Transverse colon (tissue), 4 donors: ENCODE measurements at regions not wholly inside any gene's neighbourhood (a gene's known extent, or its start where the extent isn't known, plus 50 kb on each side); places are given as distances from the start of the nearest gene placed in this dataset.

Source experiments
- DNase-seq: peaks from one replicate; pipeline ENCODE4 v3.0.0-alpha.2; 2019
- H3K27ac ChIP-seq, 4 donors: fragments of 200-600 bp; sonication (generic); 2 replicates each; pipeline ENCODE4 v1.5.1; 2016 to 2018; ENCODE audit warnings: inconsistent platforms in 4 of 4
- H3K27me3 ChIP-seq: fragments of 200-600 bp; sonication (generic); 2 replicates; pipeline ENCODE4 v1.5.1; 2017; ENCODE audit warnings: inconsistent platforms
- H3K36me3 ChIP-seq, 4 donors: fragments of 200-600 bp; sonication (generic); 2 replicates each; pipeline ENCODE4 v1.5.1; 2017 to 2019; ENCODE audit warnings: inconsistent platforms in 4 of 4
- H3K4me1 ChIP-seq, 4 donors: fragments of 200-600 bp; sonication (generic); 2 replicates each; pipeline ENCODE4 v1.5.1; 2017 to 2020; ENCODE audit warnings: inconsistent platforms in 4 of 4
- H3K4me3 ChIP-seq, 4 donors: fragments of 200-600 bp; sonication (generic); 1 replicate in 1 of 4; 2 replicates in 3 of 4; pipeline versions ENCODE4 v1.5.1 to v1.6.1; 2017 to 2019; ENCODE audit warnings: inconsistent platforms in 4 of 4
- H3K9me3 ChIP-seq, 2 donors: fragments of 200-600 bp; sonication (generic); 2 replicates each; pipeline ENCODE4 v1.5.1; 2017 to 2019; ENCODE audit warnings: inconsistent platforms in 2 of 2
- CTCF ChIP-seq, 5 experiments: fragments of 200-600 bp in 3 of 5; fragments of 450-650 bp in 2 of 5; sonication (generic) in 3 of 5; IDR thresholded peaks; 1 replicate in 2 of 5; 2 replicates in 3 of 5; pipeline ENCODE4 v1.5.1; 2016 to 2017; ENCODE audit warnings: antibody characterized with exemption in 5 of 5, inconsistent platforms in 3 of 5, mild to moderate bottlenecking in 2 of 5, moderate library complexity in 1 of 5
- EP300 ChIP-seq: sonication (generic); formaldehyde crosslinking; IDR thresholded peaks from one replicate; pipeline ENCODE4 v1.6.1; 2017; ENCODE audit warnings: antibody characterized with exemption, low read depth
- POLR2A ChIP-seq: fragments of 450-650 bp; IDR thresholded peaks from one replicate; pipeline ENCODE4 v1.6.1; 2016; ENCODE audit warnings: antibody characterized with exemption, mild to moderate bottlenecking, moderate library complexity
- POLR2AphosphoS5 ChIP-seq, 3 donors: sonication (generic); formaldehyde crosslinking; IDR thresholded peaks; one replicate each; pipeline ENCODE4 v1.6.1; 2016; ENCODE audit warnings: antibody characterized with exemption in 3 of 3
- WGBS, 2 donors: methylation state at CpG; one replicate each; pipeline ENCODE4 v1.1.5; 2018; ENCODE audit warnings: low coverage in 1 of 2; 5-methylcytosine and 5-hydroxymethylcytosine counted together
- in situ Hi-C, 4 donors: fragments of 200-750 bp; cut with MboI; loops; one replicate each; pipeline versions ENCODE4 v1.15.0 to v1.15.1; 2017; ENCODE audit warnings: low sequenced_read_pairs in 3 of 4, low pct_ligation_motif_present in 1 of 4, low pct_unique_long_range_greater_than_20kb in 1 of 4
- intact Hi-C: fragments of 100-400 bp; cut with DNase I; formaldehyde crosslinking; loops from one replicate; pipeline ENCODE4 v1.15.1; 2023; ENCODE audit warnings: low total_unique reads

GRCh38 chr18:67261931-67262552 is 254.5 kb downstream of the DSEL start:
- in situ Hi-C loops = no loop called here
- Histone ChIP-seq H3K27me3 (no peaks in the 10 kb centered on the region), H3K27ac (no peak overlapping the region), H3K4me1 (peaks cover 0 to 3% (median 0%) of the 10 kb centered on the region in 4 donors), H3K36me3 (no peaks in the 10 kb centered on the region), H3K9me3 (no peaks in the 10 kb centered on the region), H3K4me3 (no peak overlapping the region)
- no peak for DNase-seq
- TF ChIP-seq POLR2A = no peak
- no peak for TF ChIP-seq CTCF (IDR thresholded peaks at IDR 0.05)
- TF ChIP-seq EP300 = no peak
- no peak for TF ChIP-seq POLR2AphosphoS5 (IDR thresholded peaks at IDR 0.05)
- 79 to 84% methylated on average over 3 of the region's 3 CpGs for WGBS, 2 donors
- intact Hi-C loops = no loop called here

- H3K4me3 ChIP-seq = no peak overlapping the region
- WGBS, 2 donors = 62 to 63% methylated on average over 5 of the region's 5 CpGs
- intact Hi-C loops = no loop called here
- no peak for DNase-seq
- in situ Hi-C loops = no loop called here
- H3K27me3 ChIP-seq = no peaks in the 10 kb centered on the region
- H3K4me1 ChIP-seq = peaks cover 0 to 3% (median 0%) of the 10 kb centered on the region in 4 donors
- no peaks in the 10 kb centered on the region for H3K9me3 ChIP-seq
- TF ChIP-seq POLR2A = no peak
- no peak for TF ChIP-seq POLR2AphosphoS5 (IDR thresholded peaks at IDR 0.05)
- TF ChIP-seq EP300 = no peak
- no peak for TF ChIP-seq CTCF (IDR thresholded peaks at IDR 0.05)
- H3K36me3 ChIP-seq = no peaks in the 10 kb centered on the region
- H3K27ac ChIP-seq = no peak overlapping the region
These were observed 255.7 kb downstream of the DSEL start for GRCh38 chr18:67260841-67261240.

- Histone ChIP-seq H3K4me1 (no peaks in the 10 kb centered on the region), H3K27me3 (no peaks in the 10 kb centered on the region), H3K27ac (no peak overlapping the region), H3K36me3 (no peaks in the 10 kb centered on the region), H3K4me3 (no peak overlapping the region), H3K9me3 (no peaks in the 10 kb centered on the region)
- no peak for TF ChIP-seq CTCF (IDR thresholded peaks at IDR 0.05)
- no peak for TF ChIP-seq POLR2A
- no peak for TF ChIP-seq EP300
- no peak for TF ChIP-seq POLR2AphosphoS5 (IDR thresholded peaks at IDR 0.05)
- intact Hi-C loops (no loop called here), in situ Hi-C loops (no loop called here)
- no peak for DNase-seq
- 92 to 96% methylated on average over 9 of the region's 9 CpGs for WGBS, 2 donors
These were observed 265.6 kb downstream of the DSEL start for GRCh38 chr18:67250776-67251424.

GRCh38 chr18:67243799-67244587 is 272.5 kb downstream of the DSEL start:
- in situ Hi-C loops = no loop called here
- Histone ChIP-seq H3K36me3 (no peaks in the 10 kb centered on the region), H3K4me3 (peak overlapping the region in 1 of 4 donors; percentile 18), H3K4me1 (no peaks in the 10 kb centered on the region), H3K27me3 (no peaks in the 10 kb centered on the region), H3K27ac (no peak overlapping the region), H3K9me3 (no peaks in the 10 kb centered on the region)
- no peak for TF ChIP-seq CTCF (IDR thresholded peaks at IDR 0.05)
- no peak for TF ChIP-seq POLR2A
- TF ChIP-seq POLR2AphosphoS5 (IDR thresholded peaks at IDR 0.05) = no peak
- TF ChIP-seq EP300 = no peak
- intact Hi-C loops = no loop called here
- 7 to 17% methylated on average over 3 of the region's 3 CpGs for WGBS, 2 donors
- DNase-seq = no peak
